Type B pancreatic cell (in vitro differentiated cells): ENCODE measurements at regions not wholly inside any gene's neighbourhood (a gene's known extent, or its start where the extent isn't known, plus 50 kb on each side); places are given as distances from the start of the nearest gene placed in this dataset.

ENCODE experiments used
- DNase-seq: peaks from one replicate; pipeline ENCODE4 v3.0.0; 2021; ENCODE audit warnings: mixed read lengths; ENCODE audit not compliant: unreplicated experiment; ENCODE audit errors: extremely low spot score
- H3K27ac Mint-ChIP-seq: 2 replicates; pipeline ENCODE4 v1.8.0; 2021; ENCODE audit warnings: mild to moderate bottlenecking, mixed read lengths
- H3K27me3 Mint-ChIP-seq: 2 replicates; pipeline ENCODE4 v1.8.0; 2021; ENCODE audit warnings: mixed read lengths
- H3K36me3 Mint-ChIP-seq: 2 replicates; pipeline ENCODE4 v1.8.0; 2021; ENCODE audit warnings: mixed read lengths
- H3K4me1 Mint-ChIP-seq: one replicate; pipeline ENCODE4 v1.8.0; 2021; ENCODE audit warnings: mixed read lengths; ENCODE audit not compliant: unreplicated experiment
- H3K4me3 Mint-ChIP-seq: 2 replicates; pipeline ENCODE4 v1.8.0; 2021; ENCODE audit warnings: mild to moderate bottlenecking, mixed read lengths
- H3K9me3 Mint-ChIP-seq: 2 replicates; pipeline ENCODE4 v1.8.0; 2021; ENCODE audit warnings: mixed read lengths
- TF ChIP-seq, protein P1 (sequence below): fragments of 200-600 bp; sonication (generic); conservative IDR thresholded peaks from 2 replicates; pipeline ENCODE4 v1.5.0; 2021; ENCODE audit warnings: antibody characterized with exemption, mild to moderate bottlenecking

DNA sequence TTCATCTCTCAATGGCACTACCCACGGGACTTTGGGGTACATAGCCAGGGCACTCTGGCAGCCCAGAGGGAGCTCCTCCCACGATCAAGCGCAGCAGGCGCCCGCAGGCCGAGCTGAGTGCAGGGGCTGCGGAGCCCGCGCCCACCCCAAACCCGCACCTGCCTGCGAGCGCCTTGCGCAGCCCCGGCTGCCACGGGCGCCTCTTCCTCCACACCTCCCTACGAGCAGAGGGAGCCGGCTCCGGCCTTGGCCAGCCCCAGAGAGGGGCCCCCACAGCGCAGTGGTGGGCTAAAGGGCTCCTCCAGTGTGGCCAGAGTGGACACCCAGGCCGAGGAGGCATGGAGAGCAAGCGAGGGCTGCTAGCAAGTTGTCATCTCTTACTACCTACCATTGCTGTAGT, 165.2 kb downstream of the UBE2E3 start:
- Mint-ChIP-seq H3K9me3 (no peaks in the 10 kb centered on the region), H3K27ac (no peak overlapping the region), H3K4me1 (peaks cover 10% of the 10 kb centered on the region), H3K36me3 (no peaks in the 10 kb centered on the region), H3K27me3 (no peaks in the 10 kb centered on the region), H3K4me3 (no peak overlapping the region)
- TF ChIP-seq, protein P1, sequence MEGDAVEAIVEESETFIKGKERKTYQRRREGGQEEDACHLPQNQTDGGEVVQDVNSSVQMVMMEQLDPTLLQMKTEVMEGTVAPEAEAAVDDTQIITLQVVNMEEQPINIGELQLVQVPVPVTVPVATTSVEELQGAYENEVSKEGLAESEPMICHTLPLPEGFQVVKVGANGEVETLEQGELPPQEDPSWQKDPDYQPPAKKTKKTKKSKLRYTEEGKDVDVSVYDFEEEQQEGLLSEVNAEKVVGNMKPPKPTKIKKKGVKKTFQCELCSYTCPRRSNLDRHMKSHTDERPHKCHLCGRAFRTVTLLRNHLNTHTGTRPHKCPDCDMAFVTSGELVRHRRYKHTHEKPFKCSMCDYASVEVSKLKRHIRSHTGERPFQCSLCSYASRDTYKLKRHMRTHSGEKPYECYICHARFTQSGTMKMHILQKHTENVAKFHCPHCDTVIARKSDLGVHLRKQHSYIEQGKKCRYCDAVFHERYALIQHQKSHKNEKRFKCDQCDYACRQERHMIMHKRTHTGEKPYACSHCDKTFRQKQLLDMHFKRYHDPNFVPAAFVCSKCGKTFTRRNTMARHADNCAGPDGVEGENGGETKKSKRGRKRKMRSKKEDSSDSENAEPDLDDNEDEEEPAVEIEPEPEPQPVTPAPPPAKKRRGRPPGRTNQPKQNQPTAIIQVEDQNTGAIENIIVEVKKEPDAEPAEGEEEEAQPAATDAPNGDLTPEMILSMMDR: no peak
- DNase-seq: no peak

DNA sequence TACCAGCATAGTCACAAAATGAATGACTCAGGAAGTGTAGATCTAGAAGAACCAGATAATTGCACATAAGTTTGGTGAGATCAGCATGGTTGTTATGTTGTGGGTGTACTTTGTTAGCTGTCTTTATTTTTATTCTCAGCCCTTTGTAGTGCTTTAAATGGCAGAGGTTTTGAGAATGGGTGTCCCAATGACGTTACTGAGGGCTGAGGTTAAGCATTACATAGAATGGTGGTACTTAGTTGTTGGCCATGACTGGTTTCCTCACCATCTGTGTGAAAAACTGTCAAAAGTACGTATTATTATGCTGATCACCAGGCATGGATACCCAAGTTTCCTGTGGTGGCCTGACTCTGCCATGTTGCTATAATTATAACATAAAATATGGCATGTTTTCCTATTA, 165.8 kb downstream of the UBE2E3 start:
- peaks cover 10% of the 10 kb centered on the region for H3K4me1 Mint-ChIP-seq
- TF ChIP-seq, protein P1: no peak
- no peaks in the 10 kb centered on the region for H3K36me3 Mint-ChIP-seq
- no peaks in the 10 kb centered on the region for H3K9me3 Mint-ChIP-seq
- H3K4me3 Mint-ChIP-seq: no peak overlapping the region
- H3K27ac Mint-ChIP-seq: no peak overlapping the region
- no peak for DNase-seq
- no peaks in the 10 kb centered on the region for H3K27me3 Mint-ChIP-seq

DNA sequence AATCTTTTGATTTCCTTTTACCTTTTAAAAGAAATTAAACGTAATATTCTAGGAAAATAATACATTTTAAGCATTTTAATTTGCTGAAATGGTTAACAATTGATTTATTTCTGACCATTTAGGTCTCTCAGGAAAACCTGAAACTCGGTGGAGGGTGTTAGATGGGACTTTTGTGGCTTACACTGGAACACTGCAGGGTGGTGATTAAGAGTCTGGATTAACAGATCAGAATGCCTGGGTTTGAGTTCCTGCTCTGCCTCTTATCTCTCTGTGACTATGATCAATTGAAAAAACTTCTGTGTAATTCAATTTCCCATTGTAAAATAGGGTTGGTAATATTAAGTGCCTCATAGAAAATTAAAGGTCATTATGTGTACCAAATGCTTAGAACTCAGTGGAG, 168.7 kb downstream of the UBE2E3 start:
- H3K36me3 Mint-ChIP-seq: no peaks in the 10 kb centered on the region
- no peak overlapping the region for H3K4me3 Mint-ChIP-seq

DNA sequence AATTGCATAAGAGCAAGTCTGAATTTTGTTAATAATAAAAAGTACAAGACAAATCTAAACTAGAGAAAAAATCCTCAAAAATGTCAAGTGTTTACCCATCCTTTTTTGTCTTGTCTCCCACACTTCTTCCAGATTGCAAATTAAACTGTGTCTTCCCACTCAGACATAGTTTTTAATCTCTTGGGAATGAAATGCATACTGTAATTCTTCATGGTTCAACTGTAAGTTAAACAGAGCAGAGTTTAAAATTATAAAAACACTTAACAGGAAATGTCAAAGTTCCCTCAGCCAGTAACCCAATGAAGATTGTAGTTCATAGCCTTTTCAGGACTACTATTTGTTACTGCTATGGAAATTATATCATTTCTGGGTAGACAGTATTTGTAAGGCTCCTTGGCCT, 171.8 kb downstream of the UBE2E3 start:
- Mint-ChIP-seq H3K27ac (no peak overlapping the region), H3K4me3 (no peak overlapping the region), H3K9me3 (peaks cover 4% of the 10 kb centered on the region), H3K27me3 (no peaks in the 10 kb centered on the region), H3K4me1 (peaks cover 9% of the 10 kb centered on the region), H3K36me3 (no peaks in the 10 kb centered on the region)
- no peak for DNase-seq
- TF ChIP-seq, protein P1: no peak

More for the DNA sequence above, 168.7 kb downstream of the UBE2E3 start:
- no peak overlapping the region for H3K27ac Mint-ChIP-seq
- H3K4me1 Mint-ChIP-seq: peaks cover 18% of the 10 kb centered on the region
- H3K9me3 Mint-ChIP-seq: no peaks in the 10 kb centered on the region
- H3K27me3 Mint-ChIP-seq: no peaks in the 10 kb centered on the region
- DNase-seq: no peak
- TF ChIP-seq, protein P1: no peak

DNA sequence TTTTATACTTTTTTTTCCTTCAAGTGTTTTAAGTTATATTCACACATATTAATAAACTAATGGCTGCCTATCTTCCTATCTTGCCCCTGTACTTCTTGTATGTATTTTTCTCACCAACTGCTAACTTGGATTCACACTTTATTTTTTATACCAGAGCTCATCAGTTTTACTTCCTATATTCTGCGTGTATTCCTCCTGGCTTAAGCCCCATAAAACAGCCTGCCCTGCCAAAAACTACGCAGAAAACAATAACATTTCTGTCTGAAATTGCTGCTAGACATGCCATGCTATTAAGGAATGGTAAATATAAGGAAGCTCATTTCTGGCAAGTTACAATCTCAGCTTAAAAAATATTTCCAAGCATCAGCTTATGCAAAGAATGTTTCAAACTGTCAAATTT, 172.3 kb downstream of the UBE2E3 start:
- no peak for DNase-seq
- Mint-ChIP-seq H3K27me3 (no peaks in the 10 kb centered on the region), H3K27ac (no peak overlapping the region), H3K4me3 (no peak overlapping the region), H3K4me1 (peaks cover 9% of the 10 kb centered on the region), H3K36me3 (no peaks in the 10 kb centered on the region), H3K9me3 (peaks cover 4% of the 10 kb centered on the region)
- TF ChIP-seq, protein P1: no peak

DNA sequence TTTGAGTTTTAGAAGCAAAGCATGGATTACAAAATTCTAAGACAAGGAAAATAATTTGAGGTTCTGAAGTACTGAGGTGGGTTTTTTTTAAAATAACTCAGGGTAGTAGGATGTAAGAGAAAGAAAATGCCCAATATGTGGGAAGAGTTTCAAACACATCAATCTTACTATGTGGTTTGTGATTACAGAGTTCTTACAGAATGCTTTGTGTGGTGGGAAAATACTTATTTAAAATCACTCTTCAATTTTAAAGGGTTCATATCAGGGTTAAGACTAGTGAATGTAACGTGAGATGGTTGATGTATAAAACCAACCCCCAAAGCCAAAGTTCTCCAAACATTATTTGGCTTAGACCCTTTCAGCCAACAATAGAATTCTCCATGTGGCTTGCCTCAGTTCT, 173.5 kb downstream of the UBE2E3 start:
- Mint-ChIP-seq H3K36me3 (no peaks in the 10 kb centered on the region), H3K27me3 (no peaks in the 10 kb centered on the region), H3K27ac (no peak overlapping the region), H3K4me3 (no peak overlapping the region), H3K4me1 (peaks cover 9% of the 10 kb centered on the region), H3K9me3 (peaks cover 4% of the 10 kb centered on the region)
- TF ChIP-seq, protein P1: no peak
- no peak for DNase-seq
